GM12878 (cell line): ENCODE measurements at regions not wholly inside any gene's neighbourhood (a gene's known extent, or its start where the extent isn't known, plus 50 kb on each side); places are given as distances from the start of the nearest gene placed in this dataset.
"Not testable (repeated sequence)": the region's sequence is repeated elsewhere in the genome, so short reads cannot be mapped to it uniquely, and the experiment has no call there.

Experiments
- BACH1 ChIP-seq: fragments of 450-650 bp; IDR thresholded peaks from 2 replicates; pipeline ENCODE4 v1.6.1; 2017; ENCODE audit warnings: mild to moderate bottlenecking, borderline replicate concordance
- BHLHE40 ChIP-seq, 2 experiments: fragments of 450-650 bp in 1 of 2; IDR thresholded peaks; 2 replicates each; pipeline ENCODE4 v1.6.1; 2011 to 2017; ENCODE audit warnings: low read depth in 2 of 2, borderline replicate concordance in 1 of 2, improper control_type of control experiment in 1 of 2, low read length in 1 of 2, mild to moderate bottlenecking in 1 of 2
- CTCF ChIP-seq, 3 experiments: IDR thresholded peaks in 2 of 3; conservative IDR thresholded peaks in 1 of 3; 2 replicates each; pipeline ENCODE4 v1.5.1; 2011; ENCODE audit warnings: low read depth in 3 of 3, low read length in 3 of 3, mild to moderate bottlenecking in 3 of 3, control low read depth in 2 of 3, moderate library complexity in 2 of 3, inconsistent platforms in 1 of 3, mixed read lengths in 1 of 3; ENCODE audit not compliant: control insufficient read depth in 2 of 3, insufficient read depth in 1 of 3; ENCODE audit errors: extremely low read depth in 1 of 3
- FOXM1 ChIP-seq: IDR thresholded peaks from 2 replicates; pipeline ENCODE4 v1.6.1; 2012; ENCODE audit warnings: low read depth, mild to moderate bottlenecking, inconsistent platforms, low read length, moderate library complexity
- PKNOX1 ChIP-seq: fragments of 450-650 bp; IDR thresholded peaks from 2 replicates; pipeline ENCODE4 v1.6.1; 2016; ENCODE audit warnings: mild to moderate bottlenecking
- POLR2A ChIP-seq: IDR thresholded peaks from 2 replicates; pipeline ENCODE4 v1.6.1; 2011; ENCODE audit warnings: low read depth, mild to moderate bottlenecking, low read length
- POLR2AphosphoS5 ChIP-seq: IDR thresholded peaks from 2 replicates; pipeline ENCODE4 v1.6.1; 2011; ENCODE audit warnings: mild to moderate bottlenecking, low read length, inconsistent platforms
- RB1 ChIP-seq: fragments of 450-650 bp; formaldehyde crosslinking; IDR thresholded peaks from 2 replicates; pipeline ENCODE4 v1.6.1; 2017; ENCODE audit warnings: mild to moderate bottlenecking, borderline replicate concordance
- SP1 ChIP-seq: IDR thresholded peaks from one replicate; pipeline ENCODE4 v1.6.1; 2011; ENCODE audit warnings: low read depth, low read length
- ZNF274 ChIP-seq: IDR thresholded peaks from one replicate; pipeline ENCODE4 v1.8.0; 2011; ENCODE audit not compliant: insufficient read length, insufficient read depth
- TF ChIP-seq, protein P1 (sequence below): IDR thresholded peaks from 2 replicates; pipeline ENCODE4 v1.6.1; 2012; ENCODE audit warnings: mild to moderate bottlenecking, low read depth, low read length
- TF ChIP-seq, protein P2 (sequence below): fragments of 450-650 bp; IDR thresholded peaks from 2 replicates; pipeline ENCODE4 v1.6.1; 2017; ENCODE audit warnings: mild to moderate bottlenecking

DNA sequence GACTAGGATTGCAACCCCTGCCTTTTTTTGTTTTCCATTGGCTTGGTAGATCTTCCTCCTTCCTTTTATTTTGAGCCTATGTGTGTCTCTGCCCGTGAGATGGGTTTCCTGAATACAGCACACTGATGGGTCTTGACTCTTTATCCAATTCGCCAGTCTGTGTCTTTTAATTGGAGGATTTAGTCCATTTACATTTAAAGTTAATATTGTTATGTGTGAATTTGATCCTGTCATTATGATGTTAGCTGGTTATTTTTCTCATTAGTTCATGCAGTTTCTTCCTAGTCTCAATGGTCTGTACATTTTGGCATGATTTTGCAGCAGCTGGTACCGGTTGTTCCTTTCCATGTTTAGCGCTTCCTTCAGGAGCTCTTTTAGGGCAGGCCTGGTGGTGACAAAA is 204.7 kb upstream of the ZNF804B start:
- not testable (repeated sequence) for TF ChIP-seq BACH1; SP1; CTCF (IDR thresholded peaks at IDR 0.05 in 2 of 3, conservative IDR thresholded peaks at IDR 0.05 in 1 of 3; ENCODE audit: control insufficient read depth in 2 of 3, extremely low read depth in 1 of 3, insufficient read depth in 1 of 3, low read depth in 3 of 3, low read length in 3 of 3); POLR2AphosphoS5; BHLHE40 (IDR thresholded peaks at IDR 0.05; ENCODE audit: borderline replicate concordance in 1 of 2, low read depth in 2 of 2, low read length in 1 of 2); ZNF274; RB1; PKNOX1; FOXM1; POLR2A
- TF ChIP-seq, protein P1, sequence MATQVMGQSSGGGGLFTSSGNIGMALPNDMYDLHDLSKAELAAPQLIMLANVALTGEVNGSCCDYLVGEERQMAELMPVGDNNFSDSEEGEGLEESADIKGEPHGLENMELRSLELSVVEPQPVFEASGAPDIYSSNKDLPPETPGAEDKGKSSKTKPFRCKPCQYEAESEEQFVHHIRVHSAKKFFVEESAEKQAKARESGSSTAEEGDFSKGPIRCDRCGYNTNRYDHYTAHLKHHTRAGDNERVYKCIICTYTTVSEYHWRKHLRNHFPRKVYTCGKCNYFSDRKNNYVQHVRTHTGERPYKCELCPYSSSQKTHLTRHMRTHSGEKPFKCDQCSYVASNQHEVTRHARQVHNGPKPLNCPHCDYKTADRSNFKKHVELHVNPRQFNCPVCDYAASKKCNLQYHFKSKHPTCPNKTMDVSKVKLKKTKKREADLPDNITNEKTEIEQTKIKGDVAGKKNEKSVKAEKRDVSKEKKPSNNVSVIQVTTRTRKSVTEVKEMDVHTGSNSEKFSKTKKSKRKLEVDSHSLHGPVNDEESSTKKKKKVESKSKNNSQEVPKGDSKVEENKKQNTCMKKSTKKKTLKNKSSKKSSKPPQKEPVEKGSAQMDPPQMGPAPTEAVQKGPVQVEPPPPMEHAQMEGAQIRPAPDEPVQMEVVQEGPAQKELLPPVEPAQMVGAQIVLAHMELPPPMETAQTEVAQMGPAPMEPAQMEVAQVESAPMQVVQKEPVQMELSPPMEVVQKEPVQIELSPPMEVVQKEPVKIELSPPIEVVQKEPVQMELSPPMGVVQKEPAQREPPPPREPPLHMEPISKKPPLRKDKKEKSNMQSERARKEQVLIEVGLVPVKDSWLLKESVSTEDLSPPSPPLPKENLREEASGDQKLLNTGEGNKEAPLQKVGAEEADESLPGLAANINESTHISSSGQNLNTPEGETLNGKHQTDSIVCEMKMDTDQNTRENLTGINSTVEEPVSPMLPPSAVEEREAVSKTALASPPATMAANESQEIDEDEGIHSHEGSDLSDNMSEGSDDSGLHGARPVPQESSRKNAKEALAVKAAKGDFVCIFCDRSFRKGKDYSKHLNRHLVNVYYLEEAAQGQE = not testable (repeated sequence)
- TF ChIP-seq, protein P2, sequence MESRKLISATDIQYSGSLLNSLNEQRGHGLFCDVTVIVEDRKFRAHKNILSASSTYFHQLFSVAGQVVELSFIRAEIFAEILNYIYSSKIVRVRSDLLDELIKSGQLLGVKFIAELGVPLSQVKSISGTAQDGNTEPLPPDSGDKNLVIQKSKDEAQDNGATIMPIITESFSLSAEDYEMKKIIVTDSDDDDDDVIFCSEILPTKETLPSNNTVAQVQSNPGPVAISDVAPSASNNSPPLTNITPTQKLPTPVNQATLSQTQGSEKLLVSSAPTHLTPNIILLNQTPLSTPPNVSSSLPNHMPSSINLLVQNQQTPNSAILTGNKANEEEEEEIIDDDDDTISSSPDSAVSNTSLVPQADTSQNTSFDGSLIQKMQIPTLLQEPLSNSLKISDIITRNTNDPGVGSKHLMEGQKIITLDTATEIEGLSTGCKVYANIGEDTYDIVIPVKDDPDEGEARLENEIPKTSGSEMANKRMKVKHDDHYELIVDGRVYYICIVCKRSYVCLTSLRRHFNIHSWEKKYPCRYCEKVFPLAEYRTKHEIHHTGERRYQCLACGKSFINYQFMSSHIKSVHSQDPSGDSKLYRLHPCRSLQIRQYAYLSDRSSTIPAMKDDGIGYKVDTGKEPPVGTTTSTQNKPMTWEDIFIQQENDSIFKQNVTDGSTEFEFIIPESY = not testable (repeated sequence)
